ENCODE measurements at regions not wholly inside any gene's neighbourhood (a gene's known extent, or its start where the extent isn't known, plus 50 kb on each side); places are given as distances from the start of the nearest gene placed in this dataset.

GRCh38 chr1:221541296-221541695, 200.6 kb downstream of the DUSP10 start:
- no peak for TF ChIP-seq CTCF (IDR thresholded peaks at IDR 0.05)
- TF ChIP-seq ZFX (IDR thresholded peaks at IDR 0.05; ENCODE audit: borderline replicate concordance) = no peak
